IMR-90 (cell line): ENCODE measurements at regions not wholly inside any gene's neighbourhood (a gene's known extent, or its start where the extent isn't known, plus 50 kb on each side); places are given as distances from the start of the nearest gene placed in this dataset.

Experiments
- ATAC-seq: fragments of 200-7000 bp; cut with Tn5 transposase; 2 replicates; pipeline ENCODE4 v1.9.1; 2020; ENCODE audit warnings: low read depth, mild to moderate bottlenecking, moderate library complexity
- BruUV-seq: library from RNA; stranded (reverse); fragments of 400-500 nt; replicated peaks from 2 replicates; lab custom pipeline; 2021; lab: Mats Ljungman, UMichigan
- CTCF ChIA-PET: fragments of 300-600 bp; formaldehyde crosslinking; extraction: SDS; loops from one replicate; lab custom pipeline; 2021; ENCODE audit warnings: antibody characterized with exemption; lab: Yijun Ruan, JAX
- POLR2A ChIA-PET: fragments of 300-600 bp; sonication (Branson Sonifier 250); formaldehyde crosslinking; loops from one replicate; lab custom pipeline; 2022; ENCODE audit warnings: antibody characterized with exemption; ENCODE audit not compliant: unreplicated experiment; lab: Charles Lee
- DNase-seq: peaks from one replicate; pipeline ENCODE4 v3.0.0; 2013
- H2AFZ ChIP-seq: replicated peaks from 2 replicates; pipeline ENCODE3; 2013; ENCODE audit warnings: low read length, mild to moderate bottlenecking; ENCODE audit not compliant: poor library complexity
- H2AK5ac ChIP-seq: 2 replicates; pipeline ENCODE4 v1.6.1; 2013; ENCODE audit warnings: low read depth, low read length, inconsistent platforms
- H2AK9ac ChIP-seq: replicated peaks from 2 replicates; pipeline ENCODE3; 2013; ENCODE audit warnings: mild to moderate bottlenecking, low read depth, low read length, moderate library complexity; ENCODE audit not compliant: poor library complexity
- H2BK120ac ChIP-seq: 2 replicates; pipeline ENCODE4 v1.6.1; 2013; ENCODE audit warnings: low read depth, low read length, inconsistent platforms
- H2BK15ac ChIP-seq: 3 replicates; pipeline ENCODE4 v1.6.1; 2013; ENCODE audit warnings: low read depth, low read length, inconsistent platforms
- H2BK20ac ChIP-seq: 2 replicates; pipeline ENCODE4 v1.6.1; 2013; ENCODE audit warnings: low read depth, mild to moderate bottlenecking, inconsistent platforms, low read length, moderate library complexity
- H2BK5ac ChIP-seq: 2 replicates; pipeline ENCODE4 v1.6.1; 2013; ENCODE audit warnings: mild to moderate bottlenecking, low read depth, low read length, inconsistent platforms; ENCODE audit not compliant: poor library complexity, severe bottlenecking
- H3K14ac ChIP-seq: replicated peaks from 2 replicates; pipeline ENCODE4 v1.6.1; 2013; ENCODE audit warnings: low read depth, low read length, inconsistent platforms
- H3K18ac ChIP-seq: 2 replicates; pipeline ENCODE4 v1.6.1; 2013; ENCODE audit warnings: low read depth, low read length, control low read depth
- H3K23ac ChIP-seq: 2 replicates; pipeline ENCODE4 v1.6.1; 2013; ENCODE audit warnings: low read depth, low read length, inconsistent platforms
- H3K27ac ChIP-seq: 2 replicates; pipeline ENCODE4 v1.5.1; 2013; ENCODE audit warnings: mild to moderate bottlenecking, control low read depth, low read length; ENCODE audit not compliant: insufficient read depth
- H3K27me3 ChIP-seq: 2 replicates; pipeline ENCODE4 v1.6.1; 2013; ENCODE audit warnings: low read length; ENCODE audit not compliant: control insufficient read depth, insufficient read depth
- H3K36me3 ChIP-seq: 2 replicates; pipeline ENCODE4 v1.6.1; 2013; ENCODE audit warnings: low read length, mixed read lengths; ENCODE audit not compliant: control insufficient read depth, insufficient read depth
- H3K4ac ChIP-seq: 2 replicates; pipeline ENCODE4 v1.6.1; 2013; ENCODE audit warnings: low read depth, low read length, inconsistent platforms
- H3K4me1 ChIP-seq: 2 replicates; pipeline ENCODE4 v1.6.1; 2013; ENCODE audit warnings: low read length, mixed read lengths; ENCODE audit not compliant: control insufficient read depth, insufficient read depth
- H3K4me2 ChIP-seq: 2 replicates; pipeline ENCODE4 v1.6.1; 2013; ENCODE audit warnings: low read depth, mild to moderate bottlenecking, control low read depth, low read length, moderate library complexity
- H3K4me3 ChIP-seq: 2 replicates; pipeline ENCODE4 v1.5.1; 2013; ENCODE audit warnings: low read depth, mild to moderate bottlenecking, control low read depth, low read length, moderate library complexity; ENCODE audit not compliant: insufficient read depth
- H3K56ac ChIP-seq: 2 replicates; pipeline ENCODE4 v1.6.1; 2013; ENCODE audit warnings: low read length, inconsistent platforms; ENCODE audit not compliant: insufficient read depth; ENCODE audit errors: extremely low read depth
- H3K79me1 ChIP-seq, 2 experiments: 2 replicates each; pipeline ENCODE4 v1.6.1; 2013; ENCODE audit warnings: low read length in 2 of 2, inconsistent platforms in 1 of 2, low read depth in 1 of 2
- H3K9ac ChIP-seq: 2 replicates; pipeline ENCODE4 v1.6.1; 2013; ENCODE audit warnings: low read depth, low read length, control low read depth
- H3K9me1 ChIP-seq: 2 replicates; pipeline ENCODE4 v1.6.1; 2013; ENCODE audit warnings: low read length, inconsistent platforms; ENCODE audit not compliant: insufficient read depth
- H3K9me3 ChIP-seq: 2 replicates; pipeline ENCODE4 v1.6.1; 2013; ENCODE audit warnings: low read length; ENCODE audit not compliant: control insufficient read depth, insufficient read depth
- H4K20me1 ChIP-seq: 2 replicates; pipeline ENCODE4 v1.6.1; 2013; ENCODE audit warnings: low read length, inconsistent platforms; ENCODE audit not compliant: insufficient read depth
- H4K5ac ChIP-seq: 2 replicates; pipeline ENCODE4 v1.6.1; 2013; ENCODE audit warnings: mild to moderate bottlenecking, low read depth, low read length, control low read depth
- H4K8ac ChIP-seq, 2 experiments: 2 replicates each; pipeline ENCODE4 v1.6.1; 2013; ENCODE audit warnings: low read depth in 2 of 2, low read length in 2 of 2, control low read depth in 1 of 2, inconsistent platforms in 1 of 2
- H4K91ac ChIP-seq: 2 replicates; pipeline ENCODE4 v1.6.1; 2013; ENCODE audit warnings: low read depth, low read length, inconsistent platforms; ENCODE audit not compliant: insufficient read depth
- CHD1 ChIP-seq: IDR thresholded peaks from 2 replicates; pipeline ENCODE4 v1.6.1; 2012; ENCODE audit warnings: low read depth, low read length, improper control_type of control experiment
- NFE2L2 ChIP-seq: fragments of 150-350 bp; IDR thresholded peaks from 2 replicates; pipeline ENCODE4 v1.6.1; 2016; ENCODE audit warnings: low read depth, mild to moderate bottlenecking, low read length
- POLR2A ChIP-seq: IDR thresholded peaks from 2 replicates; pipeline ENCODE4 v1.6.1; 2012; ENCODE audit warnings: mild to moderate bottlenecking, low read depth, low read length
- RAD21 ChIP-seq: IDR thresholded peaks from 2 replicates; pipeline ENCODE4 v1.6.1; 2012; ENCODE audit warnings: low read length, improper control_type of control experiment
- SMC3 ChIP-seq: fragments of 150-350 bp; IDR thresholded peaks from 2 replicates; pipeline ENCODE4 v1.6.1; 2016; ENCODE audit warnings: low read depth, mild to moderate bottlenecking, antibody characterized with exemption, low read length, moderate library complexity
- WGBS, 2 experiments: methylation state at CpG; one replicate each; pipeline versions ENCODE4 v1.1.5 to v1.1.7; 2013; ENCODE audit warnings: missing lambda C conversion rate in 2 of 2; ENCODE audit not compliant: insufficient read length in 1 of 2; ENCODE audit errors: extremely low coverage in 2 of 2; 5-methylcytosine and 5-hydroxymethylcytosine counted together
- dilution Hi-C: fragments of 300-500 bp; cut with HindIII; formaldehyde crosslinking; loops from one replicate; pipeline ENCODE4 v1.14.3; 2018; ENCODE audit warnings: low sequenced_read_pairs; ENCODE audit not compliant: unreplicated experiment
- in situ Hi-C: fragments of 300-500 bp; cut with MboI; formaldehyde crosslinking; loops from 3 replicates; pipeline ENCODE4 v1.14.3; 2019; ENCODE audit warnings: low sequenced_read_pairs, inconsistent platforms, mixed read lengths
- intact Hi-C: fragments of 100-400 bp; cut with micrococcal nuclease; formaldehyde crosslinking; loops from 2 replicates; pipeline ENCODE4 v1.10.0; 2022
- TF ChIP-seq, protein P1 (sequence below): conservative IDR thresholded peaks from 2 replicates; pipeline ENCODE4 v1.5.1; 2012; ENCODE audit warnings: mild to moderate bottlenecking, low read depth, low read length, improper control_type of control experiment

GRCh38 chr18:2104620-2105462 is 466.5 kb downstream of the METTL4 start:
- Histone ChIP-seq H3K27ac (no peak overlapping the region), H3K18ac (no peak overlapping the region), H3K79me1 (no peaks in the 10 kb centered on the region), H3K9me1 (no peaks in the 10 kb centered on the region), H3K4me1 (no peaks in the 10 kb centered on the region), H4K20me1 (no peaks in the 10 kb centered on the region), H4K5ac (no peak overlapping the region), H2BK15ac (no peak overlapping the region), H3K4me2 (no peak overlapping the region), H2BK120ac (no peak overlapping the region), H3K9me3 (no peaks in the 10 kb centered on the region), H3K4ac (no peak overlapping the region), H3K36me3 (no peaks in the 10 kb centered on the region), H4K91ac (no peak overlapping the region), H2BK20ac (no peak overlapping the region), H3K23ac (no peak overlapping the region), H3K56ac (no peak overlapping the region), H3K14ac (no peak overlapping the region), H2AK5ac (no peak overlapping the region), H2AFZ (peak overlapping the region; percentile 23), H4K8ac (no peak overlapping the region), H2BK5ac (no peak overlapping the region), H3K27me3 (no peaks in the 10 kb centered on the region), H2AK9ac (no peak overlapping the region), H3K4me3 (no peak overlapping the region), H3K9ac (no peak overlapping the region)
- in situ Hi-C loops (loop anchor here (10.0 kb wide), 1 partner anchor 430 kb away; no protein-coding TSS in a partner anchor), intact Hi-C loops (loop anchor here (1.0 to 5.0 kb wide), 2 partner anchors 122 to 442 kb away; no protein-coding TSS in a partner anchor), dilution Hi-C loops (no loop called here)
- TF ChIP-seq, protein P1, sequence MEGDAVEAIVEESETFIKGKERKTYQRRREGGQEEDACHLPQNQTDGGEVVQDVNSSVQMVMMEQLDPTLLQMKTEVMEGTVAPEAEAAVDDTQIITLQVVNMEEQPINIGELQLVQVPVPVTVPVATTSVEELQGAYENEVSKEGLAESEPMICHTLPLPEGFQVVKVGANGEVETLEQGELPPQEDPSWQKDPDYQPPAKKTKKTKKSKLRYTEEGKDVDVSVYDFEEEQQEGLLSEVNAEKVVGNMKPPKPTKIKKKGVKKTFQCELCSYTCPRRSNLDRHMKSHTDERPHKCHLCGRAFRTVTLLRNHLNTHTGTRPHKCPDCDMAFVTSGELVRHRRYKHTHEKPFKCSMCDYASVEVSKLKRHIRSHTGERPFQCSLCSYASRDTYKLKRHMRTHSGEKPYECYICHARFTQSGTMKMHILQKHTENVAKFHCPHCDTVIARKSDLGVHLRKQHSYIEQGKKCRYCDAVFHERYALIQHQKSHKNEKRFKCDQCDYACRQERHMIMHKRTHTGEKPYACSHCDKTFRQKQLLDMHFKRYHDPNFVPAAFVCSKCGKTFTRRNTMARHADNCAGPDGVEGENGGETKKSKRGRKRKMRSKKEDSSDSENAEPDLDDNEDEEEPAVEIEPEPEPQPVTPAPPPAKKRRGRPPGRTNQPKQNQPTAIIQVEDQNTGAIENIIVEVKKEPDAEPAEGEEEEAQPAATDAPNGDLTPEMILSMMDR = peak; percentile 64
- TF ChIP-seq CHD1 = no peak
- peak; percentile 63 for TF ChIP-seq SMC3
- peak; percentile 57 for TF ChIP-seq RAD21
- TF ChIP-seq POLR2A = no peak
- no peak for TF ChIP-seq NFE2L2
- peak; percentile 80 for ATAC-seq
- 20% methylated on average over 7 of the region's 16 CpGs; no CpG with 5 or more reads in 1 of the 2 experiments for WGBS, 2 experiments
- ChIA-PET POLR2A (interaction anchor here (0.5 kb wide), 1 partner anchor 20 kb away, joined by 3 read pairs; no protein-coding TSS in a partner anchor), CTCF (interaction anchor here (0.6 to 3.6 kb wide), 14 partner anchors 9 to 519 kb away, joined by 3 to 36 read pairs (median 3); no protein-coding TSS in a partner anchor)
- DNase-seq = peak; percentile 24
- no TSS peak for BruUV-seq
